IPS-20b (cell line): ENCODE measurements at regions not wholly inside any gene's neighbourhood (a gene's known extent, or its start where the extent isn't known, plus 50 kb on each side); places are given as distances from the start of the nearest gene placed in this dataset.

Experiments used
- H3K27ac ChIP-seq: one replicate; pipeline ENCODE4 v1.5.1; 2013; ENCODE audit warnings: low read length
- H3K27me3 ChIP-seq: 2 replicates; pipeline ENCODE4 v1.6.1; 2013; ENCODE audit warnings: mild to moderate bottlenecking, low read length, inconsistent platforms; ENCODE audit not compliant: insufficient read depth
- H3K36me3 ChIP-seq: 2 replicates; pipeline ENCODE4 v1.6.1; 2013; ENCODE audit warnings: low read depth, mild to moderate bottlenecking, inconsistent platforms, low read length, moderate library complexity; ENCODE audit not compliant: insufficient read depth
- H3K4me1 ChIP-seq: 2 replicates; pipeline ENCODE4 v1.6.1; 2013; ENCODE audit warnings: mild to moderate bottlenecking, control low read depth, inconsistent platforms, low read length, moderate library complexity; ENCODE audit not compliant: insufficient read depth
- H3K4me3 ChIP-seq: 2 replicates; pipeline ENCODE4 v1.5.1; 2013; ENCODE audit warnings: mild to moderate bottlenecking, low read length, inconsistent platforms
- H3K9ac ChIP-seq: 2 replicates; pipeline ENCODE4 v1.6.1; 2013; ENCODE audit warnings: low read depth, mild to moderate bottlenecking, inconsistent platforms, low read length, moderate library complexity
- H3K9me3 ChIP-seq: 2 replicates; pipeline ENCODE4 v1.6.1; 2013; ENCODE audit warnings: mild to moderate bottlenecking, low read depth, low read length, inconsistent platforms; ENCODE audit not compliant: insufficient read depth

DNA sequence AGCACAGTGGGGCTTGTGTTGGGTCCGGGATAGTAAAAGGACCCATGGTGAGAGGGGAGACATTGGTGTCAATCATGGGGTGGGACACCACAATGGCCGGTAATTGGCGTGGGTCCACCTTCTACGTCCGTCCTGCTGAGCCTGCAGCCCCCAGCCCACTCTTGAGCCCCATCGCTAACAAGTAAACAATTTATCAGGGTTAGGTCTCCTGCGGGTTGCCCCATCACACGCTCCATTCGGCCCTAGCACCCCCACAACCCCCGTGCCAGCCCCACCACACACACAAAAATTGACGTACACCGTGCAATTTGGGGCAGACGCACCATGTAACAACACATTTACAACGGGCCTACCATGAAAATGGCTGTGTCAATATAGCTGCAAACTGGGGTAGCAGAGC is 86.5 kb upstream of the HTATIP2 start:
- H3K9ac ChIP-seq, result no peak overlapping the region
- no peaks in the 10 kb centered on the region; the same call in 1 of the 2 replicates for H3K4me1 ChIP-seq
- no peak overlapping the region for H3K4me3 ChIP-seq

DNA sequence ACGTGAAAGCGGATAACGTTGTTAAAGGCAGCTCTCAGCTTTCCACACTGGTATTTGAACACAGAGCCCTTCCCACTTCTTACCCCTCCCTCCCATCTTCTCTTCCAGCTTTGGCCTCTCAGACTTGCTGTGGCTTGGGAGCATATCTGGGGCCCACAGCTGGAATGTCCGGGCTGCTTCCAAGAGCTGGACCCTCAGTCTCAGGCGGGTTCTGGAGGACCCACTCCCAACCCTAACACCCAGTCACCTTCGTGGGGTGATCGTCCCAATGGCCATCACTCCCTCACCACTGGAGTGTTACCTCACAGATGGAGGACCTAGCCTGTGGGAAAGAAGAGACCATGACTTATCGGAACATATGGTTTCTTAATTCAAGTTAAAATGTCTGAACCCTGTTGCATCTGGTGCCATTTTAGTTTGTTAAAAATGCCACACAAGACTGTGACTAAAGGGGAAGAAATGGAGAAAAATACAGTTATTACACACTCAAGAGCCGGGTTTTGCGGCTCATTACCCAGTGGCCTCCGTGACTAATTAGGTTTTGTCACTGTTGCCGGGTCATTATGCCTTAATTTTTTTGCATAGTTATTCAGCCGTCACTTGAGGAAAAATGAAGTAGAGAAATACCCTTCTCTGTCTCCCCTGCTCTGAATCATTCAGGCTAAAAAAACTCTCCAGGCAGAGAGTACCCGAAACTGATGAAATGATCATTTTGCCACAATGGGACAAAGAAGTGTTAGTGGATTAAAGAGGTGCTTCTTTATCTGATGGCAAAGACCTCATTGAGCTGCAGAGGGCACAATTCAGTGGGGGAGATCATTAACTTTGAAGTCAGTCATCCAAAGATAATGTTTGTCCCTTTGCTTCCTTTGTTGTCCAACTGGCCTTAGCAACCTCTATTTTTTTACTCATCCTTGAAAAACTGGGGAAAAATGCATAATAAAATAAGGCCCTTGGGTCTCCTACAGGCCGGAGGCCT is 87.2 kb upstream of the HTATIP2 start:
- H3K27me3 ChIP-seq, result peaks cover 62% of the 10 kb centered on the region; the same call in 1 of the 2 replicates
- no peak overlapping the region for H3K9ac ChIP-seq
- no peak overlapping the region for H3K27ac ChIP-seq
- H3K4me3 ChIP-seq, result no peak overlapping the region
- no peaks in the 10 kb centered on the region; the same call in 1 of the 2 replicates for H3K4me1 ChIP-seq
- H3K36me3 ChIP-seq, result no peaks in the 10 kb centered on the region
- no peaks in the 10 kb centered on the region for H3K9me3 ChIP-seq

More for the DNA sequence above, 86.5 kb upstream of the HTATIP2 start:
- Histone ChIP-seq H3K36me3 (no peaks in the 10 kb centered on the region), H3K27ac (no peak overlapping the region), H3K27me3 (peaks cover 55% of the 10 kb centered on the region; the same call in 1 of the 2 replicates), H3K9me3 (no peaks in the 10 kb centered on the region)

DNA sequence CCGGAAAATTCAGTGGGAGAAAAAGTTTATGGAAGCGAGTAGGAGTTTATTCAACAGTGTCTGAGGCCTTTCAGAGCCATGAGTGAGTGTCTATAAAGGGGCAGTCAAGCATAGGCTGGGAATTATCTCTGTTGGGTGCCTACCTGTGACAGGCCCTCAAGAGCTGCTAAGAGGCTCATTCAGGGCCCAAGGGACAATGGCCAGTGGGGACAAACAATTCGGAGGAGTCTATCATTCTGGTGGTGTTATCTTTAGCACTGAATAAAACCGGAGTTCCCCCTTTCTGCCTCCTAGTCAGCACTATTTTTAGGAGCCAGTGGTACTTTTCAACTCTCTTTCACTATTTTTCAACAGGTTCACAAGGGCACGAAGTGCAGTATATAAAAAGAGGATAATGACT is 89.5 kb upstream of the HTATIP2 start:
- Histone ChIP-seq H3K36me3 (no peaks in the 10 kb centered on the region), H3K9ac (no peak overlapping the region), H3K27me3 (peaks cover 62% of the 10 kb centered on the region; the same call in 1 of the 2 replicates), H3K27ac (no peak overlapping the region), H3K9me3 (no peaks in the 10 kb centered on the region), H3K4me3 (no peak overlapping the region), H3K4me1 (no peaks in the 10 kb centered on the region; the same call in 1 of the 2 replicates)

DNA sequence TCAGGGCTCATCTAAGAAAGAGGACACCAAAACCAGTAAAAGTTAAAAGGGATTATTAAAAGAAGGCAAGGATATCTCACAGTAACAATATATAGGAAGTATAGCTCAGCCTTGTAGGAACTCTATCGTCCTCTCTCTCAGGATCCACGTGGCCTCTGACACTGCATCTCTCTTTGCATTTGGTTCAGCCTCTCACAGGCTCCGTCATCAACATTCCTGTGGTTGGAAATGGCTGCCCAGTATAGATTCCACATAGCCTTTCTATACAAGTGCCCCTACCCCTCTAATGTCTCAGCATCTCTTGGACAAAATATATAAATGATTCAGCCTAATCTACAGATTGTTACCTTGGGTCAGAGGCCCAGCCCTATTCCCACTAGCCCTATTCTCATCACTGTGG is 101.3 kb upstream of the DBX1 start:
- Histone ChIP-seq H3K27me3 (peaks cover 50% of the 10 kb centered on the region; the same call in 1 of the 2 replicates), H3K9me3 (no peaks in the 10 kb centered on the region), H3K4me3 (no peak overlapping the region), H3K9ac (no peak overlapping the region), H3K4me1 (no peaks in the 10 kb centered on the region), H3K36me3 (no peaks in the 10 kb centered on the region), H3K27ac (no peak overlapping the region)

DNA sequence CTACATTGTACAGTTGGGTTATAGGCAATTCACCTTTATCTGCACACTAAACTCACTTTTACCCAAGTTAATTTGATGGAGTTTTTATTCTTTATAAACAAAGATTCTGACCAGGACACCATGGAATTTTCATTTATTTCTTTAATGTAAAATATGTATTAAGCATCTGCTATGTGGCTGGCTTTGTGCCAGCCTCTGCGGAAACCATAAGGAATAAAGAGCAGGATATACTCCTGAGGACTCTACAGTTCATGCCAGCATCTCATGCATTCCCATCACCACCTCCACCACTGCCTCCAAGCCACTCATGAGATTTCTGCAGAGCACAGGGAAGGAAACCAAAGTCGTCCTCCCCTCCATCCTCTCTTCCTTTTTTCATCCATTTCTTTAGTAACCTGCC is 100.0 kb upstream of the DBX1 start:
- H3K36me3 ChIP-seq, result no peaks in the 10 kb centered on the region
- H3K4me1 ChIP-seq, result no peaks in the 10 kb centered on the region
- H3K9ac ChIP-seq, result no peak overlapping the region
- no peak overlapping the region for H3K27ac ChIP-seq
- no peak overlapping the region for H3K4me3 ChIP-seq
- H3K27me3 ChIP-seq, result peaks cover 50% of the 10 kb centered on the region; the same call in 1 of the 2 replicates
- no peaks in the 10 kb centered on the region for H3K9me3 ChIP-seq

DNA sequence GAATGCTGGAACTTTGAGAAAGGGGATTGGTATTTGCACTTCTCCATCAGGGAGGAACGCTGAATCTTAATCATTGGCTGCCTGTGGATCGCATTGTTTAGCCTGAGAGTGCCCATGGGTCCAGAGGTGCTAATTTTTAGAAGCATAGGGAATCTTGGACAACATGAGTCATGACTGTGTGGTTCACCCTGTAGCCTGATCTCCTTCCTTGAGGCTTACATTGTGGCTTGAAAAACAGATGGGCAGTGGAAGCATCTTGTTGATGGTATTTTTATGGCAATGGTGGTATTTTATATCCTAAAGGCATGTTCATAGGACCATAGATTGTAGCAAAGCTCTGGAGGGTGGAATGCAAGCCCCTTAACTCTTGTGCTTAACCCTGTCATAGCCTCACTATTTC is 99.2 kb upstream of the DBX1 start:
- Histone ChIP-seq H3K27ac (no peak overlapping the region), H3K4me3 (no peak overlapping the region), H3K9me3 (no peaks in the 10 kb centered on the region), H3K9ac (no peak overlapping the region), H3K36me3 (no peaks in the 10 kb centered on the region), H3K4me1 (no peaks in the 10 kb centered on the region), H3K27me3 (peaks cover 56% of the 10 kb centered on the region; the same call in 1 of the 2 replicates)

DNA sequence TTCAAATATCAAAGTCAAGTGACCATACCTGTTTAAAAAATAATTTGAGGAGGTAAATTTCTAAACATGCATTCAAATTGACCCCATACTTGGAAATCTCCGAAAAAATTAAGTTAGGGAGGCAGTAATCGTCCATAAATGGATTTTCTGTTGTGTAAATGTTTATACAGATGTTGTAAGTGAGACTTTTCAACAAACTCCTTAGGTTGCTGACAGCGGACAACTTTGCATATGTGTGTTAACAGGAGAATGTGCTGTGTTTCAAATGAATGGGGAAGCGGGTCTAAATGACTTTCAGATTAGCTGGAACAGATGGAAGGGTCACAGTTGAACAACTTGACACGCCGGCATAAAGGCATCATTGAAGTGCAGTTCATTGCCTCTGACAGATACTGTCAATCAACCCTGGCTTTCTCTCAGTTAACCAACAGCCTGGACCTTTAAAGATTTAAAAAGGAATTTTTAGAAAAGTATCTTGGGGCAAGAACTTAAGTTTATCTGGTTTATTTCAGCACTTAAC is 98.2 kb upstream of the DBX1 start:
- Histone ChIP-seq H3K4me3 (no peak overlapping the region), H3K4me1 (no peaks in the 10 kb centered on the region), H3K27me3 (peaks cover 60% of the 10 kb centered on the region; the same call in 1 of the 2 replicates), H3K9me3 (no peaks in the 10 kb centered on the region), H3K27ac (no peak overlapping the region), H3K9ac (no peak overlapping the region), H3K36me3 (no peaks in the 10 kb centered on the region)

DNA sequence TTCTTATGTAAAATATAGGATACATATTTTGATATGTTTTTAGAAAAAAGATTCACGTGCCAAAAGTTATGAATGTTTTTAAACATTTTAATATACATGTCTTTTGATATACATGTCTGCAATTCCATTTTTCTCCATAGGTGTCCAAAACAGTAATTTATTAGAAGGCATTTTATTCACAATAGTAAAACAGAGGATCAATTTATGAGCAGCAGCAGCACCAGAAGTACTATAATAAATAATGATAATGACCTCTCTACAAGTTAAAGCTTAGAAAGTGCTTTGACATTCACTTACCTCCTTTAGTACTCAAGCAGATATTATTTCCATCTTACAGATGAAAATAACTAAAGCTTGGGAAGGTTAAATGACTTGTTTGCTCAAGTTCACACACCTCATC is 96.7 kb upstream of the DBX1 start:
- no peak overlapping the region for H3K27ac ChIP-seq
- H3K9ac ChIP-seq, result no peak overlapping the region
- no peaks in the 10 kb centered on the region for H3K36me3 ChIP-seq
- H3K9me3 ChIP-seq, result no peaks in the 10 kb centered on the region
- H3K27me3 ChIP-seq, result peaks cover 58% of the 10 kb centered on the region; the same call in 1 of the 2 replicates
- H3K4me3 ChIP-seq, result no peak overlapping the region
- no peaks in the 10 kb centered on the region for H3K4me1 ChIP-seq

DNA sequence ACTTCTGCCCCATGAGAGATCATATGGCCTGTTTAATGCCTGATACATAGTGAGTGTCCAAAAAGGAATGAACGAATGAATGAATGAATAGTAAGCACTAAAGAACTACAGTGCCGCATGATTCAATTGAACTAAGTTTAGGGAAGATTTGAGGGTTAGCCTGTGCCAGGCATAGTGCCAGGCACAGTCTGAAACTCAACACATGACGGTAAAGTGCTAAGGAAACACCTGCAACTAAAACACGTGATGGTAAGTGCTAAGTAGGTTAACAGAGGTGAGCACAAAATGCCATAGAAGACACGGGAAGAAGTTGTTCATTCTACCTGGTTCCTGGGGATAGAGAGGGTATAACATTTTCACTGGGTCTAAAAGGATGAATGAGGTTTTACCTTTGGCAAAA is 93.5 kb upstream of the DBX1 start:
- Histone ChIP-seq H3K9me3 (no peaks in the 10 kb centered on the region), H3K27ac (no peak overlapping the region), H3K36me3 (no peaks in the 10 kb centered on the region), H3K27me3 (peaks cover 69% of the 10 kb centered on the region; the same call in 1 of the 2 replicates), H3K9ac (no peak overlapping the region), H3K4me3 (no peak overlapping the region), H3K4me1 (peaks cover 2% of the 10 kb centered on the region; the same call in 1 of the 2 replicates)

DNA sequence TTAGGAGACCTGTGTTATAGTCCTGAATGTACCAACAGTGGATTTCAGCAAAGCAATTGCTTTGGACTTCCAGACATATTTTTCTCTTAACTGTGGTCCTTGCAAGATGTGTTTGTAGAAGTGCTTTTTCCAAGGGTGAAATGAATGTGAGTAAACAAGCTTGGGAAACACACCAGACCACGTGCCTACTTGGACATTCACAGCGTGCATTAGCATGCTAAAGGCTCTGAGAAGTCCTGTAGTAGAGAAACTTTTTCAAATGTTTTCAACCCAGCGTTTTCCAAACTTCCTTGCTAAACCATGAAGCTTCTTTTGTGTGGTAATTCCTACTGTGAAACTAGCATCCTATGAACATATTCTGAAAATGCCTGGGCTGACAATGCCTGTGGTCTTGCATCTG is 91.2 kb upstream of the DBX1 start:
- no peak overlapping the region for H3K4me3 ChIP-seq
- H3K36me3 ChIP-seq, result no peaks in the 10 kb centered on the region
- no peak overlapping the region for H3K27ac ChIP-seq
- no peaks in the 10 kb centered on the region for H3K9me3 ChIP-seq
- H3K4me1 ChIP-seq, result peaks cover 18% of the 10 kb centered on the region; the same call in 1 of the 2 replicates
- H3K9ac ChIP-seq, result no peak overlapping the region
- peaks cover 76% of the 10 kb centered on the region; the same call in 1 of the 2 replicates for H3K27me3 ChIP-seq

DNA sequence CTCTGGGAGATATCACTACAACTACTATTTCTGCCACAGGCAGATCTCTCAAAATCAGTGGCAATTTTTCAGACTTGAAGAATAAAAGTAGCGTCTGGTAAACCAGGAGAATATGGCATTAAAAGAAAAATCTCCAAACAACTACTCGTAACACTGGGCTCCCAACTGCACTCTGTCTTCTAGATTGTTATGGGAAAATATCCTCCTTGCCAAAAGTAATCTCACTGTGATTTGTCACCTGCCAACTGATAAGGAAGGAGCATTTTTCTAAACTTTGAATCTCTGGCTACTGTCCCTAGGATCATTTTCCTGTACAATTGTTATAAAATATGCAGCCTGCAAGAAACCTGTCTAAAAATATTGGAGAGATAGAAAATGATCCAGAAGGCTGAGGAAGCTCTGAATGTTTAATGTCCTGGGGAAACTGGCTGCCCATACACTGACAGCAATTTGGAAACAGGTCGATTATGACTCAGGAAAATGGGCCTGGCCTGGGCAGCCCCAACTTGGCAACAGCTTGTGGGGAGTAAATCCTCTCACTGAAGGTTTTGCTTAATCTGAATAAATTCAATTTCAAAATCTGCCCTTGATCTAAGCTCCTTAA is 90.5 kb upstream of the DBX1 start:
- Histone ChIP-seq H3K9ac (no peak overlapping the region), H3K27ac (no peak overlapping the region), H3K4me1 (peaks cover 21% of the 10 kb centered on the region; the same call in 1 of the 2 replicates), H3K9me3 (no peaks in the 10 kb centered on the region), H3K36me3 (no peaks in the 10 kb centered on the region), H3K4me3 (no peak overlapping the region), H3K27me3 (peaks cover 83% of the 10 kb centered on the region; the same call in 1 of the 2 replicates)
